ENCODE measurements at regions not wholly inside any gene's neighbourhood (a gene's known extent, or its start where the extent isn't known, plus 50 kb on each side); places are given as distances from the start of the nearest gene placed in this dataset.
"Not testable (repeated sequence)": the region's sequence is repeated elsewhere in the genome, so short reads cannot be mapped to it uniquely, and the experiment has no call there.

- DNase-seq (no peak), ATAC-seq (ENCODE audit: poor library complexity) (no peak)
- intact Hi-C loops (cut with DNase I) = no loop called here
Observed at GRCh38 chr20:55937283-55937682, 68.0 kb downstream of the CBLN4 start.

DNA sequence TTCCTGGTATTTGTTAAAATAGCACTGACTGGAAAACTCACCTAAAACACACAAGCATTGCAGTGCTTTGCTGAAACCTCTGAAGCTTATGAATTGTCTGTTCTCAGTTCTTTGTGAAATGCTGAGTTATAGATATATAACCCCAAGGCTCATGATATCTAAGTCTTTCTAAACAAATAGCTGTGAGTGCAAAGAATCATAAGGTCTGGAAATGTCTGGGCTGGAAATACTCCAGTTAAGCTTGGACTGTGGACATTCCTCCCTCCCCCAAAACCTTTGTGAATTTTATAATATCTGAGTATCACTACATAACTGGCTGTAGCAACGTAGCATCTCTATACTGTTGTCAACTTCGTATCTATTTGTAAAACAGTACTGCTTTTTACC, 69.1 kb downstream of the CBLN4 start:
- intact Hi-C loops (cut with DNase I) = no loop called here
- no peak for DNase-seq
- no peak for ATAC-seq (ENCODE audit: poor library complexity)

DNA sequence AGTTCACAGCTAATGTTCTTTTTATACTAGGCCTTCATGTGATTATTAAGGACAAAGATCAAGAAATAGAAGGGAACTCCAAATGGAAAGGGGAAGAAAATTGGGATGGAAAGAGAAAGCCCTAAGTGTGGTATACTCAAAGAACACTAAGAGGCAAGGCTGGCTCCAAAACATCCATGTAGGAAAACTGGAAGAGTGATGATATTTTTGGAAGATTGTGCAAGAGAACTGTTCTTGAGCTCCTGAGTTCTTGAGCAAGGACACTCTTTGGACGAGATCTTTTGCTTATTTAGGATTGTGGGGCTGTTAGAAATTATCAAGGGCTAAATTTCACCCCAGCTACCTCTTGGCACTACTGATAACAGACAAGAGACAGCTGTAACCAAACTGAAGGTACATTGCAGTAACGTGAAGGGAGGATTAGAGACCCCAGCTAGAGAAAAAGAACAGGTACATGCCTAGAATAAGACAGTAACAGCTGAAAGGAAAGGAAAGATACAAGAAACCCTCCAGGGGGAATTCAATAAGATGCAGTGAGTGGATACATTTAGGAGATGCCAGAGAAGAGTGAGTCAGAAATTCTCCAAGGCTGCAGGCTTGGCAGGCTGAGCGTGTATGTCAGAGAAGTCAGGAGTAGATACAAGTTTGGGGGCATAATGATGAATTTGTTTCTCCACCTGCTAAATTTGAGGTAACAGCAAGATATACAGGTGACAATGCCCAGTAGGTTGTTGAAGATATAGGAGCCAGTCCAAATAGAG, 69.7 kb downstream of the CBLN4 start:
- intact Hi-C loops (cut with DNase I) = no loop called here
- ATAC-seq (ENCODE audit: poor library complexity) = no peak

GRCh38 chr20:55934146-55934545, 71.2 kb downstream of the CBLN4 start:
- no peak for ATAC-seq (ENCODE audit: poor library complexity)
- intact Hi-C loops (cut with DNase I) = no loop called here
- DNase-seq = no peak

More for the DNA sequence above, 69.7 kb downstream of the CBLN4 start:
- DNase-seq = no peak

DNA sequence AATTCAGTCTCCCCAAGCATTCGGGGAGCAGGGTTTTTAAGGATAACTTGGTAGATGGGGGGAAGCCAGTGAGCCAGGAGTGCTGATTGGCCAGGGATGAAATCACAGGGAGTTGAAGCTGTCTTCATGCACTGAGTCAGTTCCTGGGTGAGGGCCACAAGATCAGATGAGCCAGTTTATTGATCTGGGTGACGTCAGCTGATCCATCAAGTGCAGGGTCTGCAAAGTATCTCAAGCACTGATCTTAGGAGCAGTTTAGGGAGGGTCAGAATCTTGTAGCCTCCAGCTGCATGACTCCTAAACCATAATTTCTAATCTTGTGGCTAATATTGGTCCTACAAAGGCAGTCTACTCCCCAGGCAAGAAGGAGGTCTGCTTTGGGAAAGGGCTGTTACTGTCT, 74.4 kb downstream of the CBLN4 start:
- ATAC-seq (ENCODE audit: poor library complexity); DNase-seq; intact Hi-C loops (cut with DNase I): not testable (repeated sequence)

DNA sequence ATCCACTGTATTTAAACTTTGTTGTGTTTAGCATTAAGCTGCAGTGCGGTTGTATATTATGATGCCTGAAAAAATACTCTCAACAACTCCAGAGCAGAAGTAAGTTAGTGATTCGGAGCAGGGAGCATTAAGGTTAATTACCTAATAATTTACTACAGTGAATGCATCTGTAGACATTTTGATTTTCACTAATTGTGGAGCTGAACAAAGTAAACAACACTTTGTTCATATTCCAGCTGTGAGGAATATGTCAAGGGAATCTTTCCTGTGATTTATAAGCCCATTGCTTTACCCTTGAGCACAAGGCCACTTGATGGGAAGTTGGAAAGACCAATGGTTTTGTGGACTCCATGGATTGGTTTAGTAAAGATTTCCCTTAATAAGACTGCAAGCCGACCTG, 77.1 kb downstream of the CBLN4 start:
- no peak for DNase-seq
- no peak for ATAC-seq (ENCODE audit: poor library complexity)
- intact Hi-C loops (cut with DNase I) = no loop called here

- ATAC-seq (ENCODE audit: poor library complexity) = no peak
- intact Hi-C loops (cut with DNase I) = no loop called here
- no peak for DNase-seq
Observed at GRCh38 chr20:55919956-55920355, 85.4 kb downstream of the CBLN4 start.

DNA sequence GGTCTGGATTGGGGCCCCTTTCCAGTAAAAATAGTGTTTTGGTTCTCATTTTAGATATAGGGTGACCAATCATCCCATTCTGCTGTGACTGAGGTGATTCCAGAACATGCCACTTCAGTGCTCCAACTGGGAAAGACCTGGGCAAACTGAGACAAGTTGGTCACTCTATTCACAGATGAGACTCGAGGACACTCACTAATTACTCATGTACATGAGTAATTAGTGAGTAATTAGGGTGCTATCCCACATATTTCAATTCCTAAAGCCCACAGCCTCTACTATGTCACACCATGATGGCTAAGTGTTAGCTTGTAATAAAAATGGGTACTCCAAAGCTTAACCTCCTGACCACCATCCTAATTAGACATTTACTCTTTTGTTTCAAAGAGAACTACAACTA, 86.0 kb downstream of the CBLN4 start:
- intact Hi-C loops (cut with DNase I) = no loop called here
- DNase-seq (no peak), ATAC-seq (ENCODE audit: poor library complexity) (no peak)

- intact Hi-C loops (cut with DNase I) = no loop called here
Observed at GRCh38 chr20:55918471-55918870, 86.8 kb downstream of the CBLN4 start.

GRCh38 chr20:55893031-55893430, 112.3 kb downstream of the CBLN4 start:
- ATAC-seq (ENCODE audit: poor library complexity) (no peak), DNase-seq (no peak)
- intact Hi-C loops (cut with DNase I) = no loop called here

More at GRCh38 chr20:55918471-55918870, 86.8 kb downstream of the CBLN4 start:
- ATAC-seq (ENCODE audit: poor library complexity) (no peak), DNase-seq (no peak)

- DNase-seq (no peak), ATAC-seq (ENCODE audit: poor library complexity) (no peak)
- intact Hi-C loops (cut with DNase I) = no loop called here
Observed at GRCh38 chr20:55888685-55889084, 116.6 kb downstream of the CBLN4 start.

DNA sequence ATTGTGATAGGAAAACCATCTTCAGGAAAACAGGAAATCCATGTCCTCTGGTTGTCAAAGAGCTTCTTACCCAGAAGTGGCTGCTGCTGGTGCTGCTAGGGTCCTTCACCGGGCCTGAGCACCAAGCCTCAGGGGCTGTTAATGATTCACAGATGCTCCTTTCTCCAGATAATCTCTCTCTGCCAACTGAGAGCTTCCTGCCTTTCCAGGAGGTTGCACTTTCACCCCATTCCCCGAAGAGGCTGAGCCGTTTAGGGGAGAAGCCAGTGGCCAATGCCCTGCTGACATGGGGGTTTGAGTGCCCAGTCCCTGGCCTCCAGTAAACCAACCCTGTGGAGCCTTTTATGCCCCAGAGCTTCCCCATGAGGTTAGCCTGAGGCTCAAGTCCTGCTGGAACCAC, 122.4 kb downstream of the CBLN4 start:
- DNase-seq (no peak), ATAC-seq (ENCODE audit: poor library complexity) (no peak)
- intact Hi-C loops (cut with DNase I) = no loop called here

DNA sequence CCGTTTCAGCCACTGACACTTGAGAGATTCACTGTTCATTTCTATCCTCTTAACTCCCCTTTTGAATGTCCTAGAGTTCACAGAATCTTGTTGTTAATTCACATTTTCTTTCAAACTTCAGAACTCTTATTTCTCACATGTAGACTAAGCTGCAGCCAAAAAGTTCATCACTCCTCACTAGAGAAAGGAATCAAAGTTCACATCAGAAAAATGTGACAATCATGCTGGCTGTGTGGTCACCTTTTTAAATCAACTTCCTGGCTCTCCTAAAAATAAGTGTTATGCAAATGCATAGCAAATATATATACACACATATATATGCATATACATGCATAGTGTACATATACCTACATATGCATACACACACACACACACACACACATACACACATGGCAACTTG, 123.0 kb downstream of the CBLN4 start:
- DNase-seq (no peak), ATAC-seq (ENCODE audit: poor library complexity) (no peak)
- intact Hi-C loops (cut with DNase I) = no loop called here

DNA sequence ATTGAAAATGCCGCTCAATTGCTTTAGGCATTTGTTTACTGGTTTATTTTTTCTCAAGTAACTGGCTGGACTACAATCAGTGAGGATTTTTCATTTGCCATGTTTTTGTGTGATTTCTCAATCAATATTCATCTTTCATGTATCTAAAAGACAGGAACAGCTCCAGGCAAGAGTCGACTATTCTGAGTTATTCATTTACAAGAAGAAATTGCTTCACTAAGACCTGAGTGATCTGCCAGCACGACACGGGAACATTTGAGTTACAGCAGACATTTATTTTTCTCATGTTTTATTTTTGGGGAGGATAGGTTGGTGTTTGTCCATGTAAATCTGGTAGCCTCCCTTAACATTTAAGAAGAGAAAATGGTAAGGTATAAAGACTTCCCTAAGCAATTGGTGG, 124.1 kb downstream of the CBLN4 start:
- intact Hi-C loops (cut with DNase I) = no loop called here
- no peak for ATAC-seq (ENCODE audit: poor library complexity)
- no peak for DNase-seq

DNA sequence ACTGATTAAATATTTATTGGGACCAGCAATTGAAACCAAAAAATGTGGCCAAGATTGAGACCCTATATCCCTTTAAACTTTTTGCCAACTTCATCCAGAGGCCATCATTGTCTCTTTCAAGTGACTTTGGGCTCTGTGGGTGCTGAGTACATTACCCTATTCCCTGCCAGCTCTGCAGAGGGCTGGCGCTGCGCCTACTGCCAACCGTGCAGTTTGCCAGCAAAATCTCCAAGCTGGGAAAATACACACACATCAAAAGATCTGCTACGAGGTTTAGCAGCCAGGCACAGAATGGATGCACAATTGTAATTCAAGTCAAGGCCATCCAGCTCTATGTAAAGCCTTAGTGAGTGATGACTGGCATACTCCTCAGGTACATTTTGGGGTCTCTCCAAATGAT, 125.0 kb downstream of the CBLN4 start:
- DNase-seq (no peak), ATAC-seq (ENCODE audit: poor library complexity) (no peak)
- intact Hi-C loops (cut with DNase I) = no loop called here

GRCh38 chr20:55855052-55855451, 150.3 kb downstream of the CBLN4 start:
- no peak for DNase-seq
- intact Hi-C loops (cut with DNase I) = no loop called here

GRCh38 chr20:55830121-55830827, 175.0 kb downstream of the CBLN4 start:
- ATAC-seq (ENCODE audit: poor library complexity) (no peak), DNase-seq (no peak)
- intact Hi-C loops (cut with DNase I) = no loop called here

More at GRCh38 chr20:55855052-55855451, 150.3 kb downstream of the CBLN4 start:
- no peak for ATAC-seq (ENCODE audit: poor library complexity)

DNA sequence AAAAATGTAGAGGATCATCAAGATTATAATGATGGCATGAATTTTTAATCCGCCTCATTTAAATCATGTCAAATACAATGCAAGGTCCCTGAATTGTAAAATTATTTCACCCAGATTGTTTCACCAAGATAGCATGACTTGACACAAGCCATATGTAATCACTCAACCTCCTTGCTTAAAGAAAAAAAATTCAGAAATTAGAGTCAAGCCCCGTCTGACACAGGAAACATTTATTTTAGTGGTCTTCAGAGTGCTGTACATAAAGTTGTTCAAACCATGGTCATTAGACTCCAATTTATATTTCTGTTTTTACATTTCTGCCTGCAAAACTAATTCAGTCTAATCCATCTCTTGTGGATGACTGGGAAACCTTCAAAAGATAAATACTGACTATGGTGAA, 200.2 kb downstream of the CBLN4 start:
- intact Hi-C loops (cut with DNase I) = no loop called here
- DNase-seq (no peak), ATAC-seq (ENCODE audit: poor library complexity) (no peak)

- intact Hi-C loops (cut with DNase I) = no loop called here
- ATAC-seq (ENCODE audit: poor library complexity) = no peak
- DNase-seq = no peak
Observed at GRCh38 chr20:55800552-55801245, 204.6 kb downstream of the CBLN4 start.

- intact Hi-C loops (cut with DNase I) = no loop called here
- no peak for ATAC-seq (ENCODE audit: poor library complexity)
Observed at GRCh38 chr20:55793986-55794385, 211.3 kb downstream of the CBLN4 start.

More at GRCh38 chr20:55793986-55794385, 211.3 kb downstream of the CBLN4 start:
- DNase-seq = no peak
